ENCODE measurements at regions not wholly inside any gene's neighbourhood (a gene's known extent, or its start where the extent isn't known, plus 50 kb on each side); places are given as distances from the start of the nearest gene placed in this dataset.
"Not testable (repeated sequence)": the region's sequence is repeated elsewhere in the genome, so short reads cannot be mapped to it uniquely, and the experiment has no call there.

DNA sequence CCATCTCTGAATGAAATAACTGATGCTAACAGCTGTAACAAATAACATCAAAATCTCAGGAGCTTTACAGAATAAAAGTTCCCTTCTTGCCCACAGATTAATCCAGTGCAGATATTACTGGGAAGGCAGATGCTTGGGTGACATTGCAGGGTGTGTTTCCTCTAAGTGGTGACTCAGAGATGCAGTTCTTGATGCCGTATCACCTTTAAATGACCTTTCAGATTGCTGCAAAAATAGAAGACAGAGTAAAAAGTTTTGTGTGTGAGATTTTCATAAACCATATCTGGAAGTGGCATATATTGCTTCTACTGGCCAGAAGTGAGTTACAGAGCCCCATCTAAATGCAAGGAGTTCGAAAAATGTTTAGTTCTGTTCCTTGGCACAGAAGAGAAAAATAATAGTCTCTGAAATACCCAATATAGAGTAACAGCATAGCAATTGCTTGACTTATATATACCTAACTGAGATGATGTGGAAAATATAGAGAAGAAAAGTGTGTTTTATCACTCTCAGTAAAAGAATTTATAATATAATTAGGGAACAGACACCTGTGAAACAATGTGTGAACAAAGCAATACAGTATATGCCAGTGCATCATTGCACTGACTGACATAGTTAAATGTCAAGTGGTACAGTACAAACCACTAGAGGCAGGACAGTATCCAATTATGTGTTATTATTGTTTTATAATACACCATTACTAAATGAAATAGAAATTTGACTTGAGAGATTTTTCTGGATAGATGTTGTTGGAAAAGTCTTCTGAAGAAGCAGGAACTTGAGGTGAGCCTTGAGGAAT lies 430.7 kb upstream of the CBLB start:
- whole genome bisulfite sequencing, 2 experiments (ENCODE audit: insufficient coverage in 2 of 2), result 100% methylated on average over 1 of the region's 2 CpGs; no CpG with 5 or more reads in 1 of the 2 experiments
- Histone ChIP-seq H3K9me3 (ENCODE audit: control insufficient read depth, low read length) (no peaks in the 10 kb centered on the region), H3K4me3 (ENCODE audit: extremely low read depth, insufficient read depth, low read length, poor library complexity, severe bottlenecking) (no peak overlapping the region), H3K36me3 (ENCODE audit: control insufficient read depth, insufficient read depth, low read length) (no peaks in the 10 kb centered on the region), H3K4me1 (ENCODE audit: control insufficient read depth, insufficient read depth, low read length, poor library complexity, severe bottlenecking) (no peaks in the 10 kb centered on the region), H3K27ac (ENCODE audit: low read depth, low read length, severe bottlenecking) (no peak overlapping the region)

DNA sequence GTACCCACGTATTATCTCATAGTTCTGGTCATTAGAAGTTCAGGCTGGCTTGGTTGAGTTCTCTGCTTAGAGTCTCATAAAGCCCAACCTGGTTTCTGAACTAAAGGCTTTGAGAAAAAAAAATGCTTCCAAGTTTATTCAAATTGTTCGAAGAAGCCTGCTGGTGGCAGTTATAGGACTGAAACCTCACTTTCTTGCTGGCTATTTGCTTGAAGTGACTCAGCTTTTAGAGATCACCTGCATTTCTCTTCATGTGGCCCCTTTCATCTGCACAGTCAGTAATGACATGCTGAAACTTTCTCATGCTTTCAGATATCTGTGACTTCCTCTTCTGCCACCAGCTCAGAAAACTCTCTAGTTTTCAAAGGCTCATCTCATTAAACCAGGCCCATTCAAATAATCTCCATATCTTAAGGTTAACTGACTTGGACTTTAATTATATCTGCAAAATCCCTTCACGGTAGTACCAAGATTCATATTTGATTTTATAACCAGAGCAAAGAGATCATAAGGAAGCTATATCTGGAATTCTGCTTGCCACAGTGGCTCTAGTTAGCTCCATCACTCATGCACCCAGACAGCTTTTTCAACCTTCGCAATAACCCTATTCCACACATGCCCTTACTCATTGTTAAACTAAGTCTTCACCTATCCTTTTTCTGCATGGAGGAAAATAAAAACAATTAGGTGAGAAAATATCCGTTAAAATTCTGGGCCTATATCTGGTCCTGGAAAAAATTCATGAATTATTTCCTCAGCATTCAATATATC lies 433.8 kb upstream of the CBLB start:
- H3K9me3 ChIP-seq (ENCODE audit: control insufficient read depth, low read length), result no peaks in the 10 kb centered on the region
- H3K4me3 ChIP-seq (ENCODE audit: extremely low read depth, insufficient read depth, low read length, poor library complexity, severe bottlenecking), result no peak overlapping the region
- H3K36me3 ChIP-seq (ENCODE audit: control insufficient read depth, insufficient read depth, low read length), result no peaks in the 10 kb centered on the region
- 89 to 90% methylated on average over 3 to 5 of the region's 5 CpGs for WGBS, 2 experiments (ENCODE audit: insufficient coverage in 2 of 2)
- H3K4me1 ChIP-seq (ENCODE audit: control insufficient read depth, insufficient read depth, low read length, poor library complexity, severe bottlenecking), result no peaks in the 10 kb centered on the region
- H3K27ac ChIP-seq (ENCODE audit: low read depth, low read length, severe bottlenecking), result no peak overlapping the region

DNA sequence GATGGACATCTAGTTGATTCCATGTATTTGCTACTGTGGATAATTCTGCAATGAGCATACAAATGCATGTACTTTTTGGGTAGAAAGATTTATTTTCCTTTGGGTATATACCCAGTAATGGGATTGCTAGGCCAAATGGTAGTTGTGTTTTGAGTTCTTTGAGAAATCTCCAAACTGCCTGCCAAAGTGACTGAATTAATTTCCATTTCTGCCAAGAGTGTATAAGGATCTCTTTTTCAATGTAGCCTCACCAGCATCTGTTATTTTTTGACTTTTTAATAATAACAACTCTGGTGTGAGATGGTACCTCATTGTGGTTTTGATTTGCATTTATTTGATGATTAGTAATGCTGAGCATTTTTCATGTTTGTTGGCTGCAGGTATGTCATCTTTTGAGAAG lies 435.0 kb upstream of the CBLB start:
- H3K9me3 ChIP-seq (ENCODE audit: control insufficient read depth, low read length), result no peaks in the 10 kb centered on the region
- no peak overlapping the region for H3K27ac ChIP-seq (ENCODE audit: low read depth, low read length, severe bottlenecking)
- no peaks in the 10 kb centered on the region for H3K36me3 ChIP-seq (ENCODE audit: control insufficient read depth, insufficient read depth, low read length)
- no peak overlapping the region for H3K4me3 ChIP-seq (ENCODE audit: extremely low read depth, insufficient read depth, low read length, poor library complexity, severe bottlenecking)
- no peaks in the 10 kb centered on the region for H3K4me1 ChIP-seq (ENCODE audit: control insufficient read depth, insufficient read depth, low read length, poor library complexity, severe bottlenecking)

GRCh38 chr3:106305127-106305526 lies 436.3 kb upstream of the CBLB start:
- H3K27ac ChIP-seq (ENCODE audit: low read depth, low read length, severe bottlenecking), result no peak overlapping the region
- H3K9me3 ChIP-seq (ENCODE audit: control insufficient read depth, low read length), result no peaks in the 10 kb centered on the region
- no peaks in the 10 kb centered on the region for H3K36me3 ChIP-seq (ENCODE audit: control insufficient read depth, insufficient read depth, low read length)
- H3K4me1 ChIP-seq (ENCODE audit: control insufficient read depth, insufficient read depth, low read length, poor library complexity, severe bottlenecking), result no peaks in the 10 kb centered on the region
- 70 to 80% methylated on average over 1 to 2 of the region's 2 CpGs for WGBS, 2 experiments (ENCODE audit: insufficient coverage in 2 of 2)
- H3K4me3 ChIP-seq (ENCODE audit: extremely low read depth, insufficient read depth, low read length, poor library complexity, severe bottlenecking), result no peak overlapping the region

- 100% methylated on average over 1 of the region's 1 CpG for WGBS, 2 experiments (ENCODE audit: insufficient coverage in 2 of 2)
- Histone ChIP-seq H3K36me3 (ENCODE audit: control insufficient read depth, insufficient read depth, low read length) (no peaks in the 10 kb centered on the region), H3K27ac (ENCODE audit: low read depth, low read length, severe bottlenecking) (no peak overlapping the region), H3K9me3 (ENCODE audit: control insufficient read depth, low read length) (no peaks in the 10 kb centered on the region), H3K4me3 (ENCODE audit: extremely low read depth, insufficient read depth, low read length, poor library complexity, severe bottlenecking) (no peak overlapping the region), H3K4me1 (ENCODE audit: control insufficient read depth, insufficient read depth, low read length, poor library complexity, severe bottlenecking) (no peaks in the 10 kb centered on the region)
These were observed 437.1 kb upstream of the CBLB start for GRCh38 chr3:106305882-106306435.

DNA sequence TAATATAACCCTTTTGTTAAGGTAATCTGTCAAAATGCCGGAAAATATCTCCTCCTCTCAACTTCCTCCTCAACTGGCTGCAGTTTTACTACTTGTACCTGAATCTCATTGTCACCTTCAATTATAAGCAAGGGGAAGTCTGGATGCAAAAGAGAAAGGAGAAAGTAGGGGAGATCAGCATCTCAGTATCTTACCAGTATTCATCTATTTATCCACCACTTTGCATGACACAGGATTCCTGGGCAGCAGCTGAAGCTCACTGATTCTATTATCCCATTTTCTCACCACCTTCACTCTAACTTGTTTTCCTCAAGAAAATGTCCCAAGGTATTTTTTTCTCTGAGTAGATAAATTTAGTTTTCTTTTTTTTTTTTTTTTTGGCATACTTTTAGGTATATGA lies 440.5 kb upstream of the CBLB start:
- Histone ChIP-seq H3K4me1 (ENCODE audit: control insufficient read depth, insufficient read depth, low read length, poor library complexity, severe bottlenecking) (no peaks in the 10 kb centered on the region), H3K4me3 (ENCODE audit: extremely low read depth, insufficient read depth, low read length, poor library complexity, severe bottlenecking) (no peak overlapping the region), H3K36me3 (ENCODE audit: control insufficient read depth, insufficient read depth, low read length) (no peaks in the 10 kb centered on the region), H3K9me3 (ENCODE audit: control insufficient read depth, low read length) (no peaks in the 10 kb centered on the region), H3K27ac (ENCODE audit: low read depth, low read length, severe bottlenecking) (no peak overlapping the region)
- WGBS, 2 experiments (ENCODE audit: insufficient coverage in 2 of 2), result no CpG with 5 or more reads among the region's 1 CpG

- H3K36me3 ChIP-seq (ENCODE audit: control insufficient read depth, insufficient read depth, low read length); H3K9me3 ChIP-seq (ENCODE audit: control insufficient read depth, low read length); H3K27ac ChIP-seq (ENCODE audit: low read depth, low read length, severe bottlenecking); H3K4me3 ChIP-seq (ENCODE audit: extremely low read depth, insufficient read depth, low read length, poor library complexity, severe bottlenecking); H3K4me1 ChIP-seq (ENCODE audit: control insufficient read depth, insufficient read depth, low read length, poor library complexity, severe bottlenecking): not testable (repeated sequence)
- 83% methylated on average over 1 of the region's 4 CpGs; no CpG with 5 or more reads in 1 of the 2 experiments for WGBS, 2 experiments (ENCODE audit: insufficient coverage in 2 of 2)
These were observed 441.0 kb upstream of the CBLB start for GRCh38 chr3:106309798-106310197.

GRCh38 chr3:106317141-106318055 lies 448.6 kb upstream of the CBLB start:
- H3K4me1 ChIP-seq (ENCODE audit: control insufficient read depth, insufficient read depth, low read length, poor library complexity, severe bottlenecking), result no peaks in the 10 kb centered on the region
- H3K36me3 ChIP-seq (ENCODE audit: control insufficient read depth, insufficient read depth, low read length), result no peaks in the 10 kb centered on the region
- H3K27ac ChIP-seq (ENCODE audit: low read depth, low read length, severe bottlenecking), result no peak overlapping the region
- H3K9me3 ChIP-seq (ENCODE audit: control insufficient read depth, low read length), result no peaks in the 10 kb centered on the region
- H3K4me3 ChIP-seq (ENCODE audit: extremely low read depth, insufficient read depth, low read length, poor library complexity, severe bottlenecking), result no peak overlapping the region
- WGBS, 2 experiments (ENCODE audit: insufficient coverage in 2 of 2), result 97 to 100% methylated on average over 3 of the region's 6 CpGs

DNA sequence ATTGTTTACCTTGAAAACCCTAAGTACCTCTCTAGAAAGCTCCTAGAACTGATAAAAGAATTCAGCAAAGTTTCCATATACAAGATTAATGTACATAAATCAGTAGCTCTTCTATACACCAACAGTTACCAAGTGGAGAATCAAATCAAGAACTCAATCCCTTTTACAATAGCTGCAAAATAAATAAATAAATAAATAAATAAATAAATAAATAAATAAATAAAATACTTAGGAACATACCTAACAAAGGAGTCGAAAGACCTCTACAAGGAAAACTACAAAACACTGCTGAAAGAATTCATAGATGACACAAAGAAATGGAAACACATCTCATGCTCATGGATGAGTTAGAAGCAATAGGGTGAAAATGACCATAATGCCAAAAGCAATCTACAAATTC lies 452.6 kb upstream of the CBLB start:
- H3K27ac ChIP-seq (ENCODE audit: low read depth, low read length, severe bottlenecking); H3K9me3 ChIP-seq (ENCODE audit: control insufficient read depth, low read length); H3K4me1 ChIP-seq (ENCODE audit: control insufficient read depth, insufficient read depth, low read length, poor library complexity, severe bottlenecking); H3K36me3 ChIP-seq (ENCODE audit: control insufficient read depth, insufficient read depth, low read length); H3K4me3 ChIP-seq (ENCODE audit: extremely low read depth, insufficient read depth, low read length, poor library complexity, severe bottlenecking): not testable (repeated sequence)
- WGBS, 2 experiments (ENCODE audit: insufficient coverage in 2 of 2), result no CpG with 5 or more reads among the region's 1 CpG

DNA sequence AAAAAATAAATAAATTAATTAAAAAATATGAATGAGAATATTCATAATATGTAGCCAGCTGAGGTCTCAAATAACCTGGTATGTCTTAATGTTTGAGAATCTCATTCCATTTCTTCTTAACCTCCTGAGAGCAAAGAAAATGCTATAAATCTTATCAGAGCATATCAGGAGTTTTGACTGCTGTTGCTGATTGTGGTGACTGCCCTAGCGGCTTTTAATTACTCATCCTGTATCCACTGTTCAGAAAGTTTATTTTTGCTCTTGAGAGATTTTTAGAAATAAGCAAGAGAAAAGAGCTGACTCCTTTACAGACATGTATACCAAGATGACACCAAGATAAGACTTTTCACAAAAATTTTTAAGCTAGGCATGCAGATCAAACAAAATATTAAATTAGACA lies 454.8 kb upstream of the CBLB start:
- no peaks in the 10 kb centered on the region for H3K36me3 ChIP-seq (ENCODE audit: control insufficient read depth, insufficient read depth, low read length)
- H3K4me1 ChIP-seq (ENCODE audit: control insufficient read depth, insufficient read depth, low read length, poor library complexity, severe bottlenecking), result no peaks in the 10 kb centered on the region
- H3K27ac ChIP-seq (ENCODE audit: low read depth, low read length, severe bottlenecking), result no peak overlapping the region
- no peak overlapping the region for H3K4me3 ChIP-seq (ENCODE audit: extremely low read depth, insufficient read depth, low read length, poor library complexity, severe bottlenecking)
- H3K9me3 ChIP-seq (ENCODE audit: control insufficient read depth, low read length), result peaks cover 9% of the 10 kb centered on the region
- WGBS, 2 experiments (ENCODE audit: insufficient coverage in 2 of 2), result no CpG with 5 or more reads among the region's 1 CpG
